ENCODE measurements at regions not wholly inside any gene's neighbourhood (a gene's known extent, or its start where the extent isn't known, plus 50 kb on each side); places are given as distances from the start of the nearest gene placed in this dataset.

DNA sequence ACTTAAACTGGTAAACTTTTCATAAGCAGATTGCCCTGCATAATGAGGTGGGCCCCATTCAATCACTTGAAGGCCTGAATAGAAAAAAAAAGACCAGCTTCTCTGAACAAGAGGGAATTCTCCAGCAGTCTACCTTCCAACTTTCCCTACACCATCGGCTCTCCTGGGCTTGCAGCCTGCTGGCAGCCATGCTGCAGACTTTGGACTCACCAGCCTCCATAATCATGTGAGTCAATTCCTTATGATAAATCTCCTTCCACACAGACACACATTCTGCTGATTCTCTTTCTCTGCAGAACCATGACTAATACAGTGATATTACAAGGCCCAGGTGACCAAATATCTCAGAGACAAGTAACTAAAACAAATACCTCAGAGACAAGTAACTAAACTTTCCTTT lies 113.8 kb upstream of the WDR17 start:
- DNase-seq, result no peak

DNA sequence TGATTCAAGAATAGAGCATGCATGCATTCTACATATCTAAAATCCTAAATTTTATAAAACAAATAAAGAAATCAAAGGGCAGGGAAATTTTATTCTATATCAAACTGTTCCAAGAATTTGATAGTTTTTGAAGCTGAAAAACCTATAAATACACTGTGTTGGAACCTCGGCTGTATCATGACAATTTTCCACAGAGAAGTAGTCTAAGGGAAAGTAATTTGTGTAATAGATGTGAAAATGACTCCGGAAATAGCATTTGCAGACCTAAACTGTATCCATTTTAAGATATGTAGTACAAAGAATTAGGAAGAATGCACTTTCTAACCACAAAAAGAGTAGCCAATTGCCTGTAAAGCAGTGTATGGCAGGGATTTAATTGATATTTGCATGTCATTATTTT lies 112.5 kb upstream of the WDR17 start:
- DNase-seq, result no peak

DNA sequence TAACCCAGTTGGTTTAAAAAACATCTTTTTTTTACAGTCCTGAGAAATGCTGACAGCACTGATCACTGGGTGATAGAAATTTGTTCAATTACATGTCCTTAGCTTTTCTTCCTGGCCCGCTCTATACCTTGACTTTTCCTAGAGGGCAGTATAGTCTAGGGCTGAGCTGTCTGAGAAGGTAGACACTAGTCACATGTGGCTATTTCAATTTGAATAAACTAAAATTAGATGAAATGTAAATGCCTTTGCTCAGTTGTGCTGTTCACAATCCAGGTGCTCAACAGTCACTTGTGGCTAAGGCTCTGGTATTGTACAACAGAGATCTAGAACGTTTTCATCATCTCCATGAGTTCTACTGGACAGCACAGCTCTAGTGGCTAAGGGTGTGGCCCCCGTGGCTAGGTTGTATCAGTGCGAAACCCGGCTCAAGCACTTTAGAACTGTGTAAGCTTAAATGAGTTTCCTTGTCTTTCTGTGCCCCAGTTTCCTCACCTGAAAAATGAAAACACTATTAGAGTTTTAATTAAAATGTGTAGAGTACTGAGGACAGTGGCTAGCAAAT lies 111.6 kb upstream of the WDR17 start:
- DNase-seq, result peak; percentile 5

DNA sequence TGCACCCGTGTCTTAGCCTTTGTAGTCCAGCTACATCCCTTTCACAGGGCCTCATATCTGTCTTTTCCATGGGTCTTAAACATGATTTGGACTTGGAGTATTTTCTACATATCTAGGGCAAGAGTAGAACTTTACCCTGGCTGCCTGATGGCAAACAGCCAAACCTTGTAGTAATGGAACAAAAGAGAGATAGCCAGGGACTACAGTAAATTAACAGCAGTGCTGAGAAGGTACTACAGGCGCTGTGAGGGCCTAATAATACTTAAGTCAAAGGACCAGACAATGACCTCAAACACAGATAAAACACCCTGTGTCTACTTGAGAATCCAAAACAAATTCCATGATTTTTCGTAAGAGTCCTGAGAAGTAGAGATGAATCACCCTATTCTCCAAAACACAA lies 111.0 kb upstream of the WDR17 start:
- no peak for DNase-seq

DNA sequence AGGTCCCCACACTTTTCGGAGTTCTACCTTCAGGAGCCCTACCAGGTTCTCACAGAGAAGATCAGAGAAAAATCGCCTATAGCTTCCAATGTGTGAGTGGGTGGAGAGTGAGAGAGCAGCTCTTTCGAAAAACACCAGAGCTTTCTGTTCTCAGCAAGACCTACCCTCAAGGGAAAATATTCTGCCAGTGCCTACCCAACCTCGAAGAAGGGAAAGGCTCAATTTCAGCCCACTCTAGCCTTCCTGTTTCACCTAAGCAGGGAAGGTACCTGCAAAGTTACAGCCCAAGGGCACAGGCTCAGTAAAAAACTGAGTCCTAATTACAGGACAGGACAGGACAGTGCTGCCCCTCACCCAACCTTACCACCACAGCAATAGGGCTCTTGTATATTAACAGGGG lies 104.0 kb upstream of the WDR17 start:
- DNase-seq, result no peak

DNA sequence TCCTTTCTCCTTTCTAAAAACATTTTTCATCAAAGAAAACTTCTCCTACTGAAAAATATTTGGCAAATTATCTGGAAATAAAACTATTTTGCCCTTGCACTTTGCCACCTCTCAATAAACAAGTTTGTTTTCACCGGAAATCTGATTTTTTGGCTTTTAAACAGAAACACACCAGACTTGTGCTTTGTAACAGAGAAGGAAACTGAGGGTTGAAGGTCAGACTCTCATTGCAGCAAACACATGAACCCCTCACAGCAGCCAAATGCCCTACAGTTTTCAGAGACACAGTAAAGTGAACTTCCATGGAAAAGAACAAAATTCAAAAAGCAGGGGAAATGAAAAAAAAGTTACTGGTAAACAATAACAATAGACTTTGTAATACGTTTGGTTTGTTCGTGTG lies 95.6 kb upstream of the WDR17 start:
- DNase-seq, result no peak

DNA sequence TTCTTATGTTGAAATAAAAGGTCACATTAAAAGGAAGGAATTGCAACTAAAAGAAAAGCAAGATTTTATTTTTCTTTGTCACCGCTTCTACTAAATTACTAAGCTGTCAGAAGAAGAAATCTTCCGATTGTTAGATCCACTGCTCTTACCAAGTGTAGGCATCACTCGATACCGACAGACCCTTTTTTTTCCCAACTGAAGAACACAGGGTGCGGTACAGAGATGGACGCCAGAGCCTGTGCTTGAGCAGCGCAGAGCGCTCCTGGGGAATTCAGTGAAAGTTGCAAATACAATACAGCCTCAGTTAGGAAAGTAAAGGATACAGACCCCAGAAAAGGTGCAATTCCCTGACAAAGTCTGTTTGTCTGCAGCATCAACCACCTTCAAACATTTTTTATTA lies 94.9 kb upstream of the WDR17 start:
- DNase-seq, result no peak

DNA sequence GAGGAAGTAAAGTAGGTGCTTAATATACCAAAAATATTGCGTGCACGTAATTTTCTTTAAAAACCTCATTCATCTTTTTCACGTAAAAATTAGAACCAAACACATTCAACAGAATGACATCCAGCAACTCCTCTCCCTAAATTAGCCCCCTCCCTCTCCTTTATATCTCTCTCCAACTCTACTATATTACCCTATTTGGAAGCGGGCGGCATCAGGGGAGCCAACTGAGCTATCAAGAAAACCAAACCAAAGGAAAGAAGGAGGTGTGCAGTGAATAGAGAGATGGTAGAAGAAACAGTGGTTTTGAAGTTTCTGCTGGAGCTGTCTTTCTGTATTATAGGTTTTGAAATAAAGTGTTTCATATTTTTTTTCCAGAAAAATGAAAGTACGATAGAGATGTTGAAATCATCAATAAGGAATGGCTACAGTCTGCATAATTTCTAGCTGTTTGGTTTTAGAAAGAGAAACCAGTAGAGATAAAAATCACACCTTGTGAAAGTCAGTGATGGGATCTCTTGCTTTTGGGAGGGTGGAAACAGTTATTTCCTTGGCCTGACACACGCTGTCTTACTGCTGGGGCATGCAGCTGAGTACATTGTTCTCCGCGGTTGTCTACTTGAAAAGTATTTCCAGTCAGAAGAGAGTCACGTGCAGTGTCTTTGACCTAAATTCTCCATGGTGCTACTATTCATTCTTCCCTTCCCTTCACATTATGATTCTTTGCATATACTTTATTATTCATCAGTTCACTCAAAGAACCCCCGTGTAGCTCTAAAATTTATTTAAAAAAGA lies 94.1 kb upstream of the WDR17 start:
- no peak for DNase-seq

DNA sequence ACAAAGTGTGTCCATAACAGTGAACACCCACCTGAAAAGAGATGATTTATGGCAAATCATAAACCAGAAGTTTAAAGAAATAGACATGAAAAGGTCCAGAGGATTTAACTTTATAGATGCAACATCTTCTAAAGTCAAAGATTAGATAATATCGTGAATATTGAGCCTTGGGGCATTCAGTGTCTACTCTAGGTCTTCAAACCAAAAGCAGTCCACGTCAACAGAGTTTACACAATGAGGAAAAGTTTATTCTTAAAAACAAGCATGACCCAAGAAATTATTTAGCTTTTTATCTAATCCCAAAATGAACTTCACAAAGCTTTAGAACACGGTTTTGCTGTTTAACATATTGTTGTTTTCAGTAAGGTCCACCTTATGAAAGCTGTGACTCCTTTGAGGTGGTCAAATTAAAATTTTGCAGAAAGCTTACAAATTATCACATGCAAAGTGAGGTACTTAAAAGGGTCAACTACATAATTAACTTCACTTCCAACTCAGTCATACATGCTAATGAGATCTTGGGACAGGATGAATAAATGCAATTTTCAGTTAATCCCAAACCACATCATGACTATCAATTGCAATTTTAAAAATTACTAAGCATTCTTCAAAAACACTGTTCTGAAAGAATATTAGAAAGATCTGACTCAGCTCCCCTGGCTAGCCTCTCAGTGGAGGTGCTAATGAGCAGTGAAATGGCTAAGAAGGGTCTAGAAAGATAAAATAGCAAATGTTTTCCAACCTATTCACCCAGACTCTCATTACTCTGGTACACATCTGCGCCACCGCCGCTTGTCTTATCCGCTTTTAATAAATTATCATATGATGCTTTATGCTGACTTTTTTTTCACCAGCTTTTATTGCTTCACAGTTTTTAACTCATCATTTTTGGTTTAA lies 92.4 kb upstream of the WDR17 start:
- no peak for DNase-seq

DNA sequence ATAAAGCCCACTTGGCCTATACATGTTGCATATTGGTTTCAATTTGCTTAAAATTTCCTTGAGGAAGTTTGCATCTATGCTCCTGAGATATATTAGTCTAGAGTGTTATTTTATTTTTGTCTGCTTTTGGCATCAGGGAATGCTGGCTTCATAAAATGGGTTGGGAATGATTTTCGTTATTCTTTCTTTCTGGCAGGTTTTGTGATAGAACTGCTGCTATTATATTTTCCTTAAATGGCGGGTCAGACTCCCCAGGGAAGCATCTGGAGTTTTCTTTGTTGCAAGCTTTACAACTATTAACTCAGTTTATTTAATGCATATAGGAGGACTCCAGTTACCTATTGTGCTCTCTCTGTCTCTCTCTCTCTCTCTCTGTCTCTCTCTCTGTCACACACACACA lies 82.0 kb upstream of the WDR17 start:
- DNase-seq, result no peak

DNA sequence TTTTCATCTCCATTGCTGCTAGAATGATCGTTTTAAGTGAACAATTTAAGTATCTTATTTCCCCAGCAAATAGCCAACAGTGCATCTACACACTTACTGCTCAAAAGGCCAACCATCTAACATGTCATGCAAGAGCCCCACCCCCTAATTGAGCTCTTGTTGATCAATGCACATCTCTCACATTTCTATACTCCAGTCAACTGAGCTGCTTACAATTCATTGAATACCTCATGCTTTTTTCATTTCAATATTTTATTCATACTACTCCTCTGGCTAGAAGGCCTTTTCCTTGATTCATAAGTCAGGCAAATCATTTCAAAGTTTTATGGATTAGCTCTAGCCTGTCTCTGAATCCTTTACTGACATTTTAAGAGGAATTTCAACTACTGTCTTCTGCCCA lies 79.0 kb upstream of the WDR17 start:
- DNase-seq, result no peak

DNA sequence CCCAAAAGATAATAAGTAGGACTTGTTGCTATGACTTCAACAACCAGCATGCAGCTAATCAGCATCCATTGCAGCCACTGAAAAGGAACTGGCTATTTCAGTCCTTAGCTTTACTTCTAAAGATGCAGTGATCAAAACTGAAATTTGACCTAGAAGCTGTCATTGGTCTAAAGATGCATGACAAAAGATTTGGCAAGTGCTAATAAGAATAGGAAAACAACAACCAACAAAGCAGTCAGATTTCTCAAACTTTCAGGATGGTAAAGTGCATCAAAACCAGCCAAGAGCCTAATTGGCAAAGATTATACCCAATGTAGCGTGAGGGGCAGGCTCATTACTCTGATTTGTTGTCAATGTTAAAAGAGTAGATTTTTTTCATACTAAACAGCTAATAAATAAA lies 77.1 kb upstream of the WDR17 start:
- DNase-seq, result no peak

DNA sequence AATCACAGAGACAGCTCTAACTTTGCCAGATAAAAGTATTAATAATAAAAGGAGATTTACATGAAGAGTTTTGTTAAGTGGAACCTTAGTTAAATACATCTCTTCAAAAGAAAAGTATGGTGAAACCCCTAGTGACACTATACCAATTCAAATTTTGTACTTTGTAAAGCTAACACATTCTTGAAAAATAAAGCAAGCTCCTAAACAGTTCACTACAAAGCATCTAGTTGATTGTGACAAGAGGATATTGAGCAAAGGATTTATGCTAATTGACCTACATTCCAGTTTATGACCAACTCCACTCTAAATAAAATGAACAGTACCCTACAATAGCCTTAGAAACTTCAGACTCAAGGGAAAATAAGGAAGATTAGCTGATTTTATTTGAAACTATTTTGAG lies 69.4 kb upstream of the WDR17 start:
- no peak for DNase-seq

DNA sequence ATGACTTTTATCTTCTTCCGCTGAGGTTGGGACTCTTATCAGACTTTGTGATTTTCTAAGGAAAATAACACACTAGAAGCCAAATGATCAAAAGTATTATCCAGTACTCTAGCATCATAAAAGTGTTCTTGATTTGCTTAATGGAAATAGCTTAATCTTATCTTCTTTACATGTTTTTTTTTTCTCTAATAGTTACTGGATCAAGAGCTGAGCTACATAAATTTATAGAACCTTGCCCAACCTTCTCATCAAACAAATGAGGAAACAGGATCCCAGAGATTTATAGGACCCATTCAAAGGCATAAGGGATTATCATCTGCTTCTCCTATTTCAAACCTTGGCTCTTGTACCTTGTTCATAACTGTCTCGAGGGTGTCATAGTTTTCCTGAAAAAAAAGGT lies 68.3 kb upstream of the WDR17 start:
- no peak for DNase-seq

DNA sequence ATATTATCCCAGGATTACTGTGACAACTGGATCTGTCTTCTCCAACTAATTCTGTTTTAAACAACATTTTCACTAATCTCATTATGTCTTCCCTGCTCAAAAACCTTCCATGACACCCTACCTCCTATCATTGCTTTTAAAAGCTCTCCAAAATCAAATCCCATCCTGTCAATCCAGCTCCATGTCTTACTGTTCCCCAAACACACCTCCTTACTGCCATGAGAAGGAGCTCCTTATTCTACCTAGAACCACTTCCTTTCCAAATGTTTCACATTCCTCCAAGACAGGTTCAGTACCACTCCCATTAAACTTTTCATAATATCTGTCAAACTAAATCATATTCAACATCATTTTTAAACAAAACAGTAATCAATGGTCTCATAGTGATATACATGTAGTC lies 66.9 kb upstream of the WDR17 start:
- DNase-seq, result no peak

DNA sequence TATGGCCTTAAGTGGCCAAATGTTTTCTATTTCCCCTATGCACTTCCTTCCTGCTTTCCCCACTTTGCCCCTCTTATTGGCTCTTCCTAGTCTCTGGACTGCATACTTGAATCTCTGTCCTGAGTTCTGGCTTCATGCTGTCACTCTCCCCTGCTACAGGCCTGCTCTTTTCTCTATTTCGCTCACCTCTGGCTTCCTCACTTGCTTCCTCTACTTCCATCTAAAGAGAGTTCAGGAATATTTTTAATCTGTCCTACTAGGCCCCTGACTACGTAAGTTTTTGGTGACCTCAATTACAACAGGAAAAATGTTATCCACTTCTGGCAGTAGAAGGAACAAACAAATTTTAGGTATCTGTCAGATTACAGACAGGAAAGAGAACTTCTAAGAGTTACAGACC lies 65.7 kb upstream of the WDR17 start:
- DNase-seq, result no peak

DNA sequence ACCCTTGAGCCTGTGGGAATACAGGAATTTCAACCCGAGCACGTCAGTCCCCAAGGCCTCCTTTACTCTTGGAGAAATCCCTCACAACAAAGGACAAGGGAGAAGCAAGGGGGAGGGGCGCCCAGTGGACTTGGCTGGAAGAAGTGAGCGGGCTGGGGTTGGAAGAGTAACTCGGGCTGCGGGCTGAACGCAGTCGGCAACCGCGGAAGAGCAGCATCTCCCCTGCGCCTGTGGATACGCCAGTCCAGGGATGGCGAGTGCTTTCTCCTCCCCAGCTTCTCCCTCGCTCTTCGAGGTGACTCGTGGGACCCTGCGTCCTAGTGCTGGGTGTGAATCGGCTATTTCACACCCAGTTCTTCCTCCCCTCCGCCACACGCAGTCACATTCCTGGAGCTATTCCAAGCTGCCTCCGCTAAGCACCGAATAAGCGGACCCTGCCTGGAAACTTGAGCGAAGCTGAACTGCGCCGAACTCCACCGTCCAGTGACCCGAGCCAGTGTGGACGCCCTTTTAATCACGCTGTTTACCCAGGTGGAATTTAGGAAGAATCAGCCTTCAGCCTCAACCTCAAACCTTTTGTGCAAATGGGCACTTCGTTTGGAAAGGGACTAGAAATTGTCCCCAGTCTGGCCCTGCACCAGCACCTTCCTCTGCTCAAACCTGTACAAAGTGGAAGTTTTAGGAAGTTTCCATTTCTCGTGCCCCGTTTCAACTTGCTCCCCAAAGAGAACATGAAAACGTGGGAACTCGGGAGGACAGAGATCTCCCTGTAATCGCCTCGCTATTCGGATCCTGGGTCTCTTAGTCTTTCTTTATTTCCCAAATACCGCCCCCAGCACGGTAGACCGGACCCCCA lies 64.3 kb upstream of the WDR17 start:
- no peak for DNase-seq

DNA sequence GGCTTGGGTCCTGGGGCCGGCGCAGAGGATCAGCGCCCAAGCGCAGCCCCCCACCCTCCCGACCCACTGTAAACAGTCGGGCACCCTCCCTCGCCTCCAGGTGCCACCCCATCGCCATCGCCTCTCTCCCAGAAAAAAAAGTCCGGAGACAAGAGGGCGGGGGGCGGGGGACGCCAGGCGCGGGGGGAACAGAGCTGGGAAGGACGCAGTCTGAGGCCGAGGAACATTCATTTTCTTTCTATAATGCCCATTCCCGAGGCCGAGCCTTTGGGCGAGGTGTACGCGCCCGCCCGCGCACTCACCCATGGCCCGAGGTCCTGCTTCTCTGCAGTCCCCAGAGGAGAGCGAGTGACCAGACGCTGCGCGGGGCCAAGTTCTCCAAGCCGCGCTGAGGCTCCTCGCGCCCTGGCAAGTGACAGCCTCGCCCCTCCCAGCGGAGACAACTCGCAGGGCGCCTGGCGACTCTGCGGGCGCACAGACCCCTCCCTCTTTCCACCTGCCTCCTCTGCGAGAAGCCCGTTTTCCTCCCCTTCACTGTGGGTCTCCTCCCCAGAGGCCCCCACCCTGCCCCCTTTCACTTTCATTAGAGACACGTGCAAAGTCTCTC lies 63.5 kb upstream of the WDR17 start:
- DNase-seq, result no peak

DNA sequence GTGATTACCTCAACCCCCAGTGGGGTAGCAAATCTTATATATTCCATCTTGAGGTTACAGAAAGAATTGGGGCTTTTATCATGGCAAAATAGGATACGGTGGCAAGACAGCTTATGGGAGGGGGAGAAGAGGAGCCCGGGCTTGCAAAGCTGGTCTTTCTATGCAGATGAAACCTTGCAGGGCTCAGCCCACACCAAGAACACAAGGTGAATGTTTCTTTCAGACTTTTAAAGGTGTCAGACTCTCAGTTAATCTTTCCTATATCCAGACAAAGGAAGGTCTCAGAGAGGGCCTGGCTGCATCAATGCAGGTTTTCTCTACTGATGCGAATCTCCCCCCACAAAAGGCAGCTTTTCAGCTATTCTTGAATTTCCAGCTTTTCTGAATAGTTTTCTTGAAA lies 59.9 kb upstream of the WDR17 start:
- DNase-seq, result no peak

DNA sequence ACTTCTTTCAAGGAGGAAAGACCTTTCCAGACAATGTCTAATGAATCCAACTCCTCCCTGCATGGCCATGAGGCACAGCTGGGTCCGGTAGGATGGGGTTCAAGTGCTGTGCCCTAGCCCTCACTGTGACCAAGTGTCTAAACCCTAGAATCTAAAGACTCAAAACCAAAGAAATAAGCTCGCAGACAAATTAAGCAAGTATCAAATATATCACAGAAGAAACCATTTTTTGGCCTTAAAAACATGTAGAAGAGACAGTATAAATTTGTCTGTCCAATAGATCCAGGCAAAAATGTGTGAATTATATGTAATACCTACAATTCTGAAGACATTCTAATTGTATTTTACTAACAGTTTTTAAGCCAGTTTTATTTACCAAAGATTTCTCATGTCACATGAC lies 56.4 kb upstream of the WDR17 start:
- DNase-seq, result no peak

DNA sequence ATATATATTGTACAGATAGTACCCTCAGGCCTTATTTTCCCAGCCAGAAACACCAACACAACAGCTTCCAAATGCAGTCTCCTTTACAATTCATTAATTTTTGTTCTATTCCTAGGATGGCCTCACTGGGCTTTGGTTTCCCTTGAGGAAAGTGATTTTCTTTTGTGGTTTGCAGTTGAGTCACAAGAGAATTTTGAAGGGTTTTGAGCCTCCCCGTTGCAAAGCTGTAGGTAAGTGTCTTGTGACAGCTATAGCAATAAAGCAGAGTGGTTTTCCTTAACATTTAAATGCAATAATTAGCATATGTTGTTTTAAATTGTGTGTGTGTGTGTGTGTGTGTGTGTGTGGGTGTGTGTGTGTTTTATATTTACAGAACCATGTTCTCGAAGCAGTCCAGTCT lies 54.1 kb upstream of the WDR17 start:
- no peak for DNase-seq

DNA sequence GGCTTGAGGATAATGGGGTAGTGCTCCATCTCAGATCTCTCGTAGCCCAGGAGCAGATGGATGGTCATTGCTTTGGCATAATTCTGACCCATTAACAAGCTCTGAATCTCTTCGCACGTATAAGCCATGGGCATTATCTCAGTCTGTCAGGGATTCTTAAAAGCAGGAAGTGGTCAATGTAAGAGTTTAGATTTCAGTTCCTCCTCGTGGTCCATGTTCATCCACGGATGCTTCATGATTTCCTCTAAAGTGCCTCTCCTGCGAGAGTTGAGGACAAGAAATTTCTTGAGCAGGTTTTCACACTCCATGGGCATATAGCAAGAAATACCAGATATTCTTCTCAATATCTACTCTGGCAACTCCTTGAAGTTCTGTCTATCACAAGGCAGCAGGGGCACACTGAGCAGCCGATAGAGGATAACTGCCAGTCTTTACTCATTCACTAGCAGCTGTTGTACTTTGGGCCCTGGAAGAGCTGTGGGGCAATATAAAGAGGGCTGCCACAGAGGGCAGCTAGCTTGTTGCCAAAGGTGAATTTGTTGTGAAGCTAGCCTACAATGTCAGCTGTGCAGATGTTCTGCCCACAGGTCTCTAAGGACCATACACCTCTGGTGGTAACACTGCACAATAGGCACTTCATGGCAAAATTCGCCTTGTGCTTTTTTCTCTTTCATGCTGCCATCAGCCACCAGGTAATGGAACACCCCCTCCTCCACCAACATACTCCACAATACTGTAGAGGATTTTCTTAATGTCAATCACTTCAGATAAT lies 52.0 kb upstream of the WDR17 start:
- DNase-seq, result peak; percentile 91
